ENCODE measurements at regions not wholly inside any gene's neighbourhood (a gene's known extent, or its start where the extent isn't known, plus 50 kb on each side); places are given as distances from the start of the nearest gene placed in this dataset.

DNA sequence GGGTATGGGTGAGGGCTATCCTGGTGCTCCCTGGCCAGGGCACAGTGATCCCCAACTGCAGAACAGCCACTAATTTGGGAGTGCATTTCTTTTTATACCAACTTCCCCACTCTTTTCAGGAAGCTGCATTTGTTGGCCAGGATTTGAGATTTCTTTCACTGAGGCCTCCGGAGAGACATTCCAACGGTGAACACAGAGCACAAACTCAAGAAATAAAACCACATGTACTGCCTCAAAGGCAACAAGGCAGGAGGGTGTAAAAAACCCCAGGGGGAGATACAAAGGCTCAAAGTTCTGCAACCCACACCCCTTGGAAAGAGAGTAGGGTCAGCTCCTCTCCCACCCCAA, 65.3 kb downstream of the CPN2 start:
- TF ChIP-seq POLR2A (IDR thresholded peaks at IDR 0.05) = no peak
- TF ChIP-seq, protein P1, sequence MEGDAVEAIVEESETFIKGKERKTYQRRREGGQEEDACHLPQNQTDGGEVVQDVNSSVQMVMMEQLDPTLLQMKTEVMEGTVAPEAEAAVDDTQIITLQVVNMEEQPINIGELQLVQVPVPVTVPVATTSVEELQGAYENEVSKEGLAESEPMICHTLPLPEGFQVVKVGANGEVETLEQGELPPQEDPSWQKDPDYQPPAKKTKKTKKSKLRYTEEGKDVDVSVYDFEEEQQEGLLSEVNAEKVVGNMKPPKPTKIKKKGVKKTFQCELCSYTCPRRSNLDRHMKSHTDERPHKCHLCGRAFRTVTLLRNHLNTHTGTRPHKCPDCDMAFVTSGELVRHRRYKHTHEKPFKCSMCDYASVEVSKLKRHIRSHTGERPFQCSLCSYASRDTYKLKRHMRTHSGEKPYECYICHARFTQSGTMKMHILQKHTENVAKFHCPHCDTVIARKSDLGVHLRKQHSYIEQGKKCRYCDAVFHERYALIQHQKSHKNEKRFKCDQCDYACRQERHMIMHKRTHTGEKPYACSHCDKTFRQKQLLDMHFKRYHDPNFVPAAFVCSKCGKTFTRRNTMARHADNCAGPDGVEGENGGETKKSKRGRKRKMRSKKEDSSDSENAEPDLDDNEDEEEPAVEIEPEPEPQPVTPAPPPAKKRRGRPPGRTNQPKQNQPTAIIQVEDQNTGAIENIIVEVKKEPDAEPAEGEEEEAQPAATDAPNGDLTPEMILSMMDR (IDR thresholded peaks at IDR 0.05) = no peak

All from breast epithelium (tissue), 3 donors.